ENCODE measurements at regions not wholly inside any gene's neighbourhood (a gene's known extent, or its start where the extent isn't known, plus 50 kb on each side); places are given as distances from the start of the nearest gene placed in this dataset.

GRCh38 chr12:72144553-72144952 is 127.6 kb upstream of the TRHDE start (continued):
- TF ChIP-seq, protein P1, sequence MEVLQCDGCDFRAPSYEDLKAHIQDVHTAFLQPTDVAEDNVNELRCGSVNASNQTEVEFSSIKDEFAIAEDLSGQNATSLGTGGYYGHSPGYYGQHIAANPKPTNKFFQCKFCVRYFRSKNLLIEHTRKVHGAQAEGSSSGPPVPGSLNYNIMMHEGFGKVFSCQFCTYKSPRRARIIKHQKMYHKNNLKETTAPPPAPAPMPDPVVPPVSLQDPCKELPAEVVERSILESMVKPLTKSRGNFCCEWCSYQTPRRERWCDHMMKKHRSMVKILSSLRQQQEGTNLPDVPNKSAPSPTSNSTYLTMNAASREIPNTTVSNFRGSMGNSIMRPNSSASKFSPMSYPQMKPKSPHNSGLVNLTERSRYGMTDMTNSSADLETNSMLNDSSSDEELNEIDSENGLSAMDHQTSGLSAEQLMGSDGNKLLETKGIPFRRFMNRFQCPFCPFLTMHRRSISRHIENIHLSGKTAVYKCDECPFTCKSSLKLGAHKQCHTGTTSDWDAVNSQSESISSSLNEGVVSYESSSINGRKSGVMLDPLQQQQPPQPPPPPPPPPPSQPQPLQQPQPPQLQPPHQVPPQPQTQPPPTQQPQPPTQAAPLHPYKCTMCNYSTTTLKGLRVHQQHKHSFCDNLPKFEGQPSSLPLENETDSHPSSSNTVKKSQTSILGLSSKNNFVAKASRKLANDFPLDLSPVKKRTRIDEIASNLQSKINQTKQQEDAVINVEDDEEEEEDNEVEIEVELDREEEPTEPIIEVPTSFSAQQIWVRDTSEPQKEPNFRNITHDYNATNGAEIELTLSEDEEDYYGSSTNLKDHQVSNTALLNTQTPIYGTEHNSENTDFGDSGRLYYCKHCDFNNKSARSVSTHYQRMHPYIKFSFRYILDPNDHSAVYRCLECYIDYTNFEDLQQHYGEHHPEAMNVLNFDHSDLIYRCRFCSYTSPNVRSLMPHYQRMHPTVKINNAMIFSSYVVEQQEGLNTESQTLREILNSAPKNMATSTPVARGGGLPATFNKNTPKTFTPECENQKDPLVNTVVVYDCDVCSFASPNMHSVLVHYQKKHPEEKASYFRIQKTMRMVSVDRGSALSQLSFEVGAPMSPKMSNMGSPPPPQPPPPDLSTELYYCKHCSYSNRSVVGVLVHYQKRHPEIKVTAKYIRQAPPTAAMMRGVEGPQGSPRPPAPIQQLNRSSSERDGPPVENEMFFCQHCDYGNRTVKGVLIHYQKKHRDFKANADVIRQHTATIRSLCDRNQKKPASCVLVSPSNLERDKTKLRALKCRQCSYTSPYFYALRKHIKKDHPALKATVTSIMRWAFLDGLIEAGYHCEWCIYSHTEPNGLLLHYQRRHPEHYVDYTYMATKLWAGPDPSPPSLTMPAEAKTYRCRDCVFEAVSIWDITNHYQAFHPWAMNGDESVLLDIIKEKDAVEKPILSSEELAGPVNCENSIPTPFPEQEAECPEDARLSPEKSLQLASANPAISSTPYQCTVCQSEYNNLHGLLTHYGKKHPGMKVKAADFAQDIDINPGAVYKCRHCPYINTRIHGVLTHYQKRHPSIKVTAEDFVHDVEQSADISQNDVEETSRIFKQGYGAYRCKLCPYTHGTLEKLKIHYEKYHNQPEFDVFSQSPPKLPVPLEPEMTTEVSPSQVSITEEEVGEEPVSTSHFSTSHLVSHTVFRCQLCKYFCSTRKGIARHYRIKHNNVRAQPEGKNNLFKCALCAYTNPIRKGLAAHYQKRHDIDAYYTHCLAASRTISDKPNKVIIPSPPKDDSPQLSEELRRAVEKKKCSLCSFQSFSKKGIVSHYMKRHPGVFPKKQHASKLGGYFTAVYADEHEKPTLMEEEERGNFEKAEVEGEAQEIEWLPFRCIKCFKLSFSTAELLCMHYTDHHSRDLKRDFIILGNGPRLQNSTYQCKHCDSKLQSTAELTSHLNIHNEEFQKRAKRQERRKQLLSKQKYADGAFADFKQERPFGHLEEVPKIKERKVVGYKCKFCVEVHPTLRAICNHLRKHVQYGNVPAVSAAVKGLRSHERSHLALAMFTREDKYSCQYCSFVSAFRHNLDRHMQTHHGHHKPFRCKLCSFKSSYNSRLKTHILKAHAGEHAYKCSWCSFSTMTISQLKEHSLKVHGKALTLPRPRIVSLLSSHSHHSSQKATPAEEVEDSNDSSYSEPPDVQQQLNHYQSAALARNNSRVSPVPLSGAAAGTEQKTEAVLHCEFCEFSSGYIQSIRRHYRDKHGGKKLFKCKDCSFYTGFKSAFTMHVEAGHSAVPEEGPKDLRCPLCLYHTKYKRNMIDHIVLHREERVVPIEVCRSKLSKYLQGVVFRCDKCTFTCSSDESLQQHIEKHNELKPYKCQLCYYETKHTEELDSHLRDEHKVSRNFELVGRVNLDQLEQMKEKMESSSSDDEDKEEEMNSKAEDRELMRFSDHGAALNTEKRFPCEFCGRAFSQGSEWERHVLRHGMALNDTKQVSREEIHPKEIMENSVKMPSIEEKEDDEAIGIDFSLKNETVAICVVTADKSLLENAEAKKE (CRISPR knock-in tag; IDR thresholded peaks at IDR 0.05) = 0 out of 2 replicates have a peak, but pooled peaks have one; percentile 13
- no peak for TF ChIP-seq REST (IDR thresholded peaks at IDR 0.05; ENCODE audit: unreplicated experiment)

- H2AFZ ChIP-seq = peak overlapping the region; percentile 97; the same call in 1 of the 2 replicates
- no peak overlapping the region for H3K27ac Mint-ChIP-seq
- TF ChIP-seq CREB1 (CRISPR knock-in tag; IDR thresholded peaks at IDR 0.05; ENCODE audit: low read depth) (no peak), REST (IDR thresholded peaks at IDR 0.05; ENCODE audit: unreplicated experiment) (no peak), EZH2 (IDR thresholded peaks at IDR 0.05; ENCODE audit: low read depth, unreplicated experiment) (no peak), ZNF114 (CRISPR knock-in tag; IDR thresholded peaks at IDR 0.05) (no peak)
- TF ChIP-seq, protein P2, sequence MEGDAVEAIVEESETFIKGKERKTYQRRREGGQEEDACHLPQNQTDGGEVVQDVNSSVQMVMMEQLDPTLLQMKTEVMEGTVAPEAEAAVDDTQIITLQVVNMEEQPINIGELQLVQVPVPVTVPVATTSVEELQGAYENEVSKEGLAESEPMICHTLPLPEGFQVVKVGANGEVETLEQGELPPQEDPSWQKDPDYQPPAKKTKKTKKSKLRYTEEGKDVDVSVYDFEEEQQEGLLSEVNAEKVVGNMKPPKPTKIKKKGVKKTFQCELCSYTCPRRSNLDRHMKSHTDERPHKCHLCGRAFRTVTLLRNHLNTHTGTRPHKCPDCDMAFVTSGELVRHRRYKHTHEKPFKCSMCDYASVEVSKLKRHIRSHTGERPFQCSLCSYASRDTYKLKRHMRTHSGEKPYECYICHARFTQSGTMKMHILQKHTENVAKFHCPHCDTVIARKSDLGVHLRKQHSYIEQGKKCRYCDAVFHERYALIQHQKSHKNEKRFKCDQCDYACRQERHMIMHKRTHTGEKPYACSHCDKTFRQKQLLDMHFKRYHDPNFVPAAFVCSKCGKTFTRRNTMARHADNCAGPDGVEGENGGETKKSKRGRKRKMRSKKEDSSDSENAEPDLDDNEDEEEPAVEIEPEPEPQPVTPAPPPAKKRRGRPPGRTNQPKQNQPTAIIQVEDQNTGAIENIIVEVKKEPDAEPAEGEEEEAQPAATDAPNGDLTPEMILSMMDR (conservative IDR thresholded peaks at IDR 0.05; ENCODE audit: low read depth in 2 of 2) = no peak
These were observed 125.7 kb upstream of the TRHDE start for GRCh38 chr12:72146495-72146894.

More at GRCh38 chr12:72146495-72146894, 125.7 kb upstream of the TRHDE start:
- Mint-ChIP-seq H3K4me1 (no peaks in the 10 kb centered on the region; the same call in 2 of the 3 replicates), H3K9me3 (0 out of 3 replicates have a peak, but pooled peaks cover 3% of the 10 kb centered on the region), H3K27me3 (ENCODE audit: insufficient read depth, low read depth, poor library complexity) (peaks cover 3% of the 10 kb centered on the region), H3K4me3 (no peak overlapping the region), H3K36me3 (ENCODE audit: low read depth) (peaks cover 6% of the 10 kb centered on the region; the same call in 1 of the 3 replicates)
- Histone ChIP-seq H3K4me1 (ENCODE audit: insufficient read depth) (no peaks in the 10 kb centered on the region), H3F3A (replicated peaks; ENCODE audit: low read depth) (no peaks in the 10 kb centered on the region), H3K4me3 (no peak overlapping the region), H3K27me3 (ENCODE audit: insufficient read depth) (no peaks in the 10 kb centered on the region), H3K9me2 (ENCODE audit: insufficient read depth) (peaks cover 16% of the 10 kb centered on the region), H3K36me3 (ENCODE audit: insufficient read depth) (no peaks in the 10 kb centered on the region), H4K20me1 (replicated peaks; ENCODE audit: insufficient read depth) (no peaks in the 10 kb centered on the region), H3K27ac (ENCODE audit: low read depth) (no peak overlapping the region), H3K79me2 (replicated peaks; ENCODE audit: insufficient read depth) (no peaks in the 10 kb centered on the region), H3K4me2 (no peak overlapping the region)
- DNase-seq (ENCODE audit: low spot score) = no peak
- peak; percentile 35; the same call in 1 of the 3 replicates for ATAC-seq

Measured in GM23338 (cell line).